BJ (cell line): ENCODE measurements at regions not wholly inside any gene's neighbourhood (a gene's known extent, or its start where the extent isn't known, plus 50 kb on each side); places are given as distances from the start of the nearest gene placed in this dataset.

Source experiments
- CTCF ChIA-PET: fragments of 350-600 bp; formaldehyde crosslinking; extraction: SDS; loops from one replicate; lab custom pipeline; 2021; ENCODE audit warnings: antibody characterized with exemption, inconsistent platforms; lab: Yijun Ruan, JAX
- POLR2A ChIA-PET: fragments of 300-600 bp; sonication (Branson Sonifier 250); formaldehyde crosslinking; extraction: SDS; loops from one replicate; lab custom pipeline; 2021; ENCODE audit warnings: antibody characterized with exemption; lab: Charles Lee
- DNase-seq: peaks from one replicate; pipeline ENCODE4 v3.0.0-alpha.2; 2011; ENCODE audit warnings: low read depth
- H3K27me3 ChIP-seq: 2 replicates; pipeline ENCODE4 v1.6.0; 2011; ENCODE audit warnings: low read length; ENCODE audit not compliant: control insufficient read depth, insufficient read depth
- H3K36me3 ChIP-seq: 2 replicates; pipeline ENCODE4 v1.5.1; 2011; ENCODE audit warnings: low read length; ENCODE audit not compliant: control insufficient read depth, insufficient read depth
- H3K4me3 ChIP-seq: 2 replicates; pipeline ENCODE4 v1.5.1; 2011; ENCODE audit warnings: low read depth, mild to moderate bottlenecking, control low read depth, low read length
- CTCF ChIP-seq: IDR thresholded peaks from 2 replicates; pipeline ENCODE4 v1.5.1; 2011; ENCODE audit warnings: low read depth, mild to moderate bottlenecking, control low read depth, inconsistent platforms, low read length, moderate library complexity; ENCODE audit not compliant: insufficient read depth

DNA sequence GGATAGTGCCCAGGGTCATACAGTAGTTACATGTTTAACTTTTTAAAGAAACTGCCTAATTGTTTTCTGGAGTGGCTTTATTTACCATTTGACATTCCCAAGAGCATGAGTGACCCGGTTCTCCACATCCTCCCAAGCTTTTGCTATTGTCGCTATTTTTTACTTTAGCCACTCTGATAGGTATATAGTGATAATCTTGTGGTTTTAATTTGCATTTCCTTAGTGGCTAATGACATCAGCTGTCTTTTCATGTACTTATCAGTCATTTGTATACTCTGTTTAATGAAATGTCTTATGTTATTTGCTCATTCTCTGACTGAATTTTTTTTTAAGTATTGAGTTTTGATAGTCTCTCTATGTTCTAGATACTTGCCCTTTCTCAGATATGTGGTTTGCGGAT, 109.7 kb upstream of the HS6ST1 start:
- ChIA-PET CTCF (no interaction called here), POLR2A (no interaction called here)
- H3K27me3 ChIP-seq: no peaks in the 10 kb centered on the region
- no peak for DNase-seq
- no peaks in the 10 kb centered on the region for H3K36me3 ChIP-seq
- H3K4me3 ChIP-seq: no peak overlapping the region
- no peak for TF ChIP-seq CTCF

DNA sequence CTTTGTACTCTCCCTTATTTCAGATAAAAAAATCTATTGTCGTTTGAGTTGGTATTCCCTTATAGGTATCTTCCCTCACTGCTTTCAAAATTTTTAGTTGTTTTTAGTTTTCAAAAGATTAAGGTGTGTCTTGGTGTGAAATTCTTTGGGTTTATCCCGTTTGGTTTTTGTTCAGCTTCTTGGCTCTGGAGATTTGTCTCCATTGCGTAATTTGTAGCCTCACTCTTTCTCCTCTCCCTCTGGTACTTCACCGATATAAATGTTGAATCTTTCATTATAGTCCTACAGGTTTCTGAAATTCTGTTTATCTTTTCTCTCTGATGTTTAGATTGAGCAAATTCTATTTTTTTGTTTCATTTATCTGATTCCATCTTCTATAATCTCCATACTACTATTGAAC, 113.8 kb upstream of the HS6ST1 start:
- no peaks in the 10 kb centered on the region for H3K36me3 ChIP-seq
- H3K4me3 ChIP-seq: no peak overlapping the region
- TF ChIP-seq CTCF: no peak
- ChIA-PET POLR2A (no interaction called here), CTCF (no interaction called here)
- DNase-seq: no peak
- H3K27me3 ChIP-seq: no peaks in the 10 kb centered on the region

DNA sequence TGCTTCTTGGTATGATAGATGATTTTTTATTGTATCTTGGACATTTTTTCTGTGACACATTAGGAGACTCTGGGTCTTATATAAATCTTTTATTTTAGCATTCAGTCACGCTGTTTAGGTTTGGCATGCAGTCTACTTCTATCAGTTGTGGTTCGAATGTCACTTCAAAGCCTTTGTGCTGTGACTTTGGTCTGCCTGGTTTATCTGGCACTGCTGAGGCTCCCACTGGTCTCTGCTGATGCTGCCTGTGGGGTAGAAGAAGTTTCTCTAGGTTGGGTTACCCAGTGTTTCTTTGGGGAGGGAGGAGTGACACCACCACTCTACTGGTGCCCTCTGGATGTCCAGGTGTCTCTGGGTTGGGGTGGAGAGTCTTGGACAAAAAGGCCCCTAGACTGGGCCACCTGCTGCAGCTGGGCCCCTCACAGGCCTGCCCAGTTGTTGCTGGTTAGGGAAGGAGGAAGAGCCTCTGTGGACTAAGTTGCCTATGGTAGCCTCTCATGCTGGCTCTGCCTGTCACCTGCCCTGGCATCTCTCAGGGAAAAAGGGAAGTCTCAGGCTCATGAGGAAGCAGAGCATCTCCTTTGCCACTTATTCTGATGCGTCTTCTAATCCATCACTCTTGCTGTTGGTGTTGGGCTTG, 115.4 kb upstream of the HS6ST1 start:
- H3K36me3 ChIP-seq: no peaks in the 10 kb centered on the region
- H3K4me3 ChIP-seq: no peak overlapping the region
- CTCF ChIA-PET: no interaction called here
- H3K27me3 ChIP-seq: no peaks in the 10 kb centered on the region
- TF ChIP-seq CTCF: no peak
- no peak for DNase-seq
- POLR2A ChIA-PET: no interaction called here

DNA sequence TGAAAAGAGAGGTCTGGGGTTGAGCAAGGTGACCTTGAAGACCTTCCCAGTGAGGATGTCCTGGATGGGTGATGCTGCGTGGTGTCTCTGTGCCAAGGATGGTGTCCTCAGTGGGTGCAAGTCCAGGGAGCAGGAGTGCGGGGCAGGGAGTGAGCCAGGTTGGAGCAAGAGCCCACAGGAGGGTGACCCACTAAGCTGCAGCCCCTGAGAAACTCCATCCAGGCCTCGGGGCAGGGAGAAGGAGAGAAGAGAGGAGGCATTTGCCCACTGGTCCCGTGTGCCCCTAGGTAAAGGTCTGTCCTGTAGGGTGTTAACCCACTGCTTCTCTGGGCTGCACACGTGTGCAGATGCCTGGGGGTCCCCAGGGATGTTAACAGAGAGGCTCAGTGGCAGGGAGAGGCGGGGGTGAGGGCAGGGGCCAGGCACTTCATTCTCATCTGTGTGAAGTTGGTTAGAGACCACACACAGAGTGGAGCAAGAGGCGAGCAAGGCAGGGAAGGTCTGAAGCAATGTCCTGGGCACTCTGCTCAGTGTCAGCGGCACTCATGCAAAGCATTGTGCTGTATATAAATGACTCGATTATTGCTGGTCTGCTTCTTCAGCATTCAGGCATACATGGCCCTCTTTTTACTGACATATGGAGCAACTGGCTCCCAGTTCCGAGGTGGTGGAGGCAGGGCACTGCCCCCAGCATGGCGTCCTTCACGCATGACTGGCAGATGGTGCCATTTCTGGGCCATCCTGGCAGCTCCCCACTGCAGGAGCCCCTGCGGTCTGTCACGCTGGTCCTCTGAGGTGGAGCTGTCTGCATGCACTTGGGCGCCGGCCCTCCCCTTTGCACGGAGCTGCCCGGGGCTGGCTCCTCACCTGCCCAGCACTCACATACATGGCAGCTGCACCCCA, 117.2 kb upstream of the HS6ST1 start:
- Histone ChIP-seq H3K36me3 (no peaks in the 10 kb centered on the region), H3K4me3 (no peak overlapping the region), H3K27me3 (no peaks in the 10 kb centered on the region)
- ChIA-PET CTCF (interaction anchor here (1.8 kb wide), 1 partner anchor 11 kb away, joined by 3 read pairs; no protein-coding TSS in a partner anchor), POLR2A (no interaction called here)
- no peak for TF ChIP-seq CTCF
- DNase-seq: no peak

GRCh38 chr2:128436479-128437203, 118.0 kb upstream of the HS6ST1 start:
- ChIA-PET POLR2A (no interaction called here), CTCF (interaction anchor here (1.0 to 1.8 kb wide), 2 partner anchors 12 to 21 kb away, joined by 3 read pairs; no protein-coding TSS in a partner anchor)
- Histone ChIP-seq H3K4me3 (no peak overlapping the region), H3K36me3 (no peaks in the 10 kb centered on the region), H3K27me3 (no peaks in the 10 kb centered on the region)
- no peak for DNase-seq
- no peak for TF ChIP-seq CTCF
